Neural progenitor cell (in vitro differentiated cells): ENCODE measurements at regions not wholly inside any gene's neighbourhood (a gene's known extent, or its start where the extent isn't known, plus 50 kb on each side); places are given as distances from the start of the nearest gene placed in this dataset.

Experiments
- DNase-seq: peaks from one replicate; pipeline ENCODE4 v3.0.0-alpha.2; 2016; ENCODE audit warnings: low spot score
- H2AFZ ChIP-seq: fragments of 200-600 bp; sonication (generic); replicated peaks from 2 replicates; pipeline ENCODE4 v1.6.1; 2016; ENCODE audit warnings: antibody characterized with exemption
- H3F3A ChIP-seq: fragments of 200-600 bp; sonication (generic); 2 replicates; pipeline ENCODE4 v1.6.1; 2016; ENCODE audit warnings: antibody characterized with exemption, low read depth
- H3K27ac ChIP-seq: fragments of 200-600 bp; sonication (generic); 2 replicates; pipeline ENCODE4 v1.5.1; 2016; ENCODE audit warnings: mild to moderate bottlenecking
- H3K27me3 ChIP-seq: fragments of 200-600 bp; sonication (generic); 2 replicates; pipeline ENCODE4 v1.6.1; 2016; ENCODE audit warnings: mild to moderate bottlenecking, moderate library complexity
- H3K36me3 ChIP-seq: fragments of 200-600 bp; sonication (generic); 2 replicates; pipeline ENCODE4 v1.5.1; 2016
- H3K4me1 ChIP-seq: fragments of 200-600 bp; sonication (generic); 2 replicates; pipeline ENCODE4 v1.6.1; 2016; ENCODE audit warnings: mixed run types
- H3K4me2 ChIP-seq: fragments of 200-600 bp; sonication (generic); 2 replicates; pipeline ENCODE4 v1.6.1; 2016
- H3K4me3 ChIP-seq: fragments of 200-600 bp; sonication (generic); 2 replicates; pipeline ENCODE4 v1.5.1; 2016
- H3K79me2 ChIP-seq: fragments of 200-600 bp; sonication (generic); 2 replicates; pipeline ENCODE4 v1.6.1; 2016; ENCODE audit warnings: low read depth
- H3K9ac ChIP-seq: fragments of 200-600 bp; sonication (generic); 2 replicates; pipeline ENCODE4 v1.6.1; 2016
- H3K9me3 ChIP-seq: fragments of 200-600 bp; sonication (generic); 2 replicates; pipeline ENCODE4 v1.5.1; 2016; ENCODE audit warnings: low read depth
- H4K20me1 ChIP-seq: fragments of 200-600 bp; sonication (generic); 2 replicates; pipeline ENCODE4 v1.6.1; 2016; ENCODE audit warnings: low read depth
- H3K27ac Mint-ChIP-seq: 3 replicates; pipeline ENCODE4 v1.8.0; 2021; ENCODE audit warnings: mixed read lengths
- H3K27me3 Mint-ChIP-seq: 2 replicates; pipeline ENCODE4 v1.8.0; 2022; ENCODE audit warnings: low read depth, mild to moderate bottlenecking, inconsistent platforms, moderate library complexity, mixed read lengths; ENCODE audit not compliant: insufficient read depth
- H3K36me3 Mint-ChIP-seq: 3 replicates; pipeline ENCODE4 v1.8.0; 2021; ENCODE audit warnings: mixed read lengths
- H3K4me1 Mint-ChIP-seq: 3 replicates; pipeline ENCODE4 v1.8.0; 2021; ENCODE audit warnings: mixed read lengths
- H3K4me3 Mint-ChIP-seq: 3 replicates; pipeline ENCODE4 v1.8.0; 2021; ENCODE audit warnings: mild to moderate bottlenecking, moderate library complexity, mixed read lengths
- H3K9me3 Mint-ChIP-seq: 3 replicates; pipeline ENCODE4 v1.8.0; 2020; ENCODE audit warnings: mixed read lengths
- CTCF ChIP-seq: fragments of 200-600 bp; sonication (generic); IDR thresholded peaks from 2 replicates; pipeline ENCODE4 v1.5.1; 2017; ENCODE audit warnings: antibody characterized with exemption, mild to moderate bottlenecking
- EZH2 ChIP-seq: fragments of 200-600 bp; sonication (generic); IDR thresholded peaks from 2 replicates; pipeline ENCODE4 v1.6.1; 2017; ENCODE audit warnings: antibody characterized with exemption, mild to moderate bottlenecking, moderate library complexity
- EZH2phosphoT487 ChIP-seq: fragments of 200-600 bp; sonication (generic); IDR thresholded peaks from 2 replicates; pipeline ENCODE4 v1.6.1; 2017; ENCODE audit warnings: antibody characterized with exemption

GRCh38 chr21:25343774-25344545 lies 263.3 kb downstream of the MRPL39 start:
- Histone ChIP-seq H3K9me3 (no peaks in the 10 kb centered on the region), H3F3A (no peaks in the 10 kb centered on the region), H3K4me2 (no peak overlapping the region), H3K27me3 (no peaks in the 10 kb centered on the region), H3K79me2 (no peaks in the 10 kb centered on the region), H3K9ac (no peak overlapping the region), H2AFZ (peak overlapping the region; percentile 31), H4K20me1 (no peaks in the 10 kb centered on the region), H3K36me3 (no peaks in the 10 kb centered on the region), H3K4me1 (no peaks in the 10 kb centered on the region), H3K4me3 (no peak overlapping the region), H3K27ac (no peak overlapping the region)
- no peak overlapping the region for H3K27ac Mint-ChIP-seq
- H3K9me3 Mint-ChIP-seq: peaks cover 8% of the 10 kb centered on the region
- H3K27me3 Mint-ChIP-seq: peaks cover 5% of the 10 kb centered on the region
- no peaks in the 10 kb centered on the region for H3K36me3 Mint-ChIP-seq
- no peak overlapping the region for H3K4me3 Mint-ChIP-seq
- H3K4me1 Mint-ChIP-seq: no peaks in the 10 kb centered on the region
- no peak for TF ChIP-seq EZH2phosphoT487
- no peak for TF ChIP-seq EZH2
- TF ChIP-seq CTCF: no peak
- no peak for DNase-seq

GRCh38 chr21:25342816-25343215 lies 264.5 kb downstream of the MRPL39 start:
- Histone ChIP-seq H4K20me1 (no peaks in the 10 kb centered on the region), H3K27ac (no peak overlapping the region), H3K79me2 (no peaks in the 10 kb centered on the region), H3K4me3 (no peak overlapping the region), H3K4me2 (no peak overlapping the region), H3K4me1 (no peaks in the 10 kb centered on the region), H3K9me3 (no peaks in the 10 kb centered on the region), H3K9ac (no peak overlapping the region), H3F3A (no peaks in the 10 kb centered on the region), H3K27me3 (no peaks in the 10 kb centered on the region), H2AFZ (no peak overlapping the region), H3K36me3 (no peaks in the 10 kb centered on the region)
- peaks cover 2% of the 10 kb centered on the region for H3K27me3 Mint-ChIP-seq
- H3K9me3 Mint-ChIP-seq: peaks cover 6% of the 10 kb centered on the region
- H3K36me3 Mint-ChIP-seq: no peaks in the 10 kb centered on the region
- no peak overlapping the region for H3K27ac Mint-ChIP-seq
- DNase-seq: no peak
- TF ChIP-seq EZH2 (no peak), CTCF (no peak), EZH2phosphoT487 (no peak)
- no peaks in the 10 kb centered on the region for H3K4me1 Mint-ChIP-seq
- H3K4me3 Mint-ChIP-seq: no peak overlapping the region

GRCh38 chr21:25341981-25342380 lies 265.3 kb downstream of the MRPL39 start:
- no peaks in the 10 kb centered on the region for H3K4me1 Mint-ChIP-seq
- no peaks in the 10 kb centered on the region for H3K36me3 Mint-ChIP-seq
- TF ChIP-seq EZH2phosphoT487 (no peak), CTCF (no peak), EZH2 (no peak)

More at GRCh38 chr21:25341981-25342380, 265.3 kb downstream of the MRPL39 start:
- H4K20me1 ChIP-seq: no peaks in the 10 kb centered on the region
- H3K4me1 ChIP-seq: no peaks in the 10 kb centered on the region
- no peak overlapping the region for H3K4me2 ChIP-seq
- no peak overlapping the region for H3K27ac ChIP-seq
- no peaks in the 10 kb centered on the region for H3K36me3 ChIP-seq
- H3K4me3 ChIP-seq: no peak overlapping the region
- no peaks in the 10 kb centered on the region for H3F3A ChIP-seq
- no peaks in the 10 kb centered on the region for H3K79me2 ChIP-seq
- no peak overlapping the region for H3K9ac ChIP-seq
- H3K27ac Mint-ChIP-seq: no peak overlapping the region
- no peak for DNase-seq
- peaks cover 2% of the 10 kb centered on the region for H3K27me3 Mint-ChIP-seq
- H2AFZ ChIP-seq: no peak overlapping the region
- H3K9me3 ChIP-seq: no peaks in the 10 kb centered on the region
- peaks cover 2% of the 10 kb centered on the region for H3K9me3 Mint-ChIP-seq
- H3K4me3 Mint-ChIP-seq: no peak overlapping the region
- no peaks in the 10 kb centered on the region for H3K27me3 ChIP-seq
